Epithelial cell of proximal tubule (primary cell): ENCODE measurements at regions not wholly inside any gene's neighbourhood (a gene's known extent, or its start where the extent isn't known, plus 50 kb on each side); places are given as distances from the start of the nearest gene placed in this dataset.

ENCODE experiments used
- DNase-seq: peaks from one replicate; pipeline ENCODE4 v3.0.0-alpha.2; 2011; ENCODE audit warnings: low read depth
- H3K4me3 ChIP-seq: 2 replicates; pipeline ENCODE4 v1.5.1; 2011; ENCODE audit warnings: low read depth, mild to moderate bottlenecking, low read length
- TF ChIP-seq, protein P1 (sequence below): conservative IDR thresholded peaks from 2 replicates; pipeline ENCODE4 v1.5.1; 2012; ENCODE audit warnings: low read depth, mild to moderate bottlenecking, low read length

DNA sequence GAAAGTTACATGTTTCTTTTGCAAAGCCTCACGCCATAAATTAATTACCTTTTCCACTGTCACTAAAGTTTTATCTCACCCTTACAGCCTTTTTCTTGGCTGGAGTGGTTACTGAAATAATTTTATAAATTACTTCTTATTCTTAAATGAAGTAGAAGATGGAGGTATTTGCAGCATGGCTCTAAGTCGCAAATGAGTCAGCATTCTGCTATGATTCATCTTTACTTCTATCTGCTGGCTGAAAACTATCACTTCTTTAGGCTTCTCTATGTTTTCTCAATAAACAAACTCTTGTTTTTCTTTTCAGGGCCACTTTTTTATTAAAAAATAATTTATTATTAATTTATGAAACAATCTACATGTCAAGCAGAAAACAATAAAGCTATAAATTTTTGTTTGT is 210.2 kb upstream of the GYPA start:
- TF ChIP-seq, protein P1, sequence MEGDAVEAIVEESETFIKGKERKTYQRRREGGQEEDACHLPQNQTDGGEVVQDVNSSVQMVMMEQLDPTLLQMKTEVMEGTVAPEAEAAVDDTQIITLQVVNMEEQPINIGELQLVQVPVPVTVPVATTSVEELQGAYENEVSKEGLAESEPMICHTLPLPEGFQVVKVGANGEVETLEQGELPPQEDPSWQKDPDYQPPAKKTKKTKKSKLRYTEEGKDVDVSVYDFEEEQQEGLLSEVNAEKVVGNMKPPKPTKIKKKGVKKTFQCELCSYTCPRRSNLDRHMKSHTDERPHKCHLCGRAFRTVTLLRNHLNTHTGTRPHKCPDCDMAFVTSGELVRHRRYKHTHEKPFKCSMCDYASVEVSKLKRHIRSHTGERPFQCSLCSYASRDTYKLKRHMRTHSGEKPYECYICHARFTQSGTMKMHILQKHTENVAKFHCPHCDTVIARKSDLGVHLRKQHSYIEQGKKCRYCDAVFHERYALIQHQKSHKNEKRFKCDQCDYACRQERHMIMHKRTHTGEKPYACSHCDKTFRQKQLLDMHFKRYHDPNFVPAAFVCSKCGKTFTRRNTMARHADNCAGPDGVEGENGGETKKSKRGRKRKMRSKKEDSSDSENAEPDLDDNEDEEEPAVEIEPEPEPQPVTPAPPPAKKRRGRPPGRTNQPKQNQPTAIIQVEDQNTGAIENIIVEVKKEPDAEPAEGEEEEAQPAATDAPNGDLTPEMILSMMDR, result no peak
- no peak for DNase-seq
- no peak overlapping the region for H3K4me3 ChIP-seq

DNA sequence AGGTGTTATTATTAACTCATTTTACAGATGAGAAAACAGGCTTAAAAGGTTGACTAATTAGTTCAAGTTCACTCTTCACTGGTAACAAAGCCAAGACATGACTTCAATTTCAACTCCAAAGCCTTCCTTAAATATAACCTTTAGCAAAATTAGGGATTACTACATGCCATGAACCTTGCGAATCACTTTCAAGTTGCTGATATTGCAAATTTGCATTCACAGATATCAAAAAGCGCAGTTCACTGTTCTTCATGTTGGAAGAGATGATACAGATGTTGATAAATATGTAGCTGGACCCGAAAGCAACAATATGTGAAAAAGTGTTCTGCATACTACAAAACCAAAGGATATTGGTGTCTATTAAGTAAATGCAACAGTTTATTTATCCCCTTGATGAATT is 210.8 kb upstream of the GYPA start:
- H3K4me3 ChIP-seq, result no peak overlapping the region
- TF ChIP-seq, protein P1, result no peak
- DNase-seq, result no peak

DNA sequence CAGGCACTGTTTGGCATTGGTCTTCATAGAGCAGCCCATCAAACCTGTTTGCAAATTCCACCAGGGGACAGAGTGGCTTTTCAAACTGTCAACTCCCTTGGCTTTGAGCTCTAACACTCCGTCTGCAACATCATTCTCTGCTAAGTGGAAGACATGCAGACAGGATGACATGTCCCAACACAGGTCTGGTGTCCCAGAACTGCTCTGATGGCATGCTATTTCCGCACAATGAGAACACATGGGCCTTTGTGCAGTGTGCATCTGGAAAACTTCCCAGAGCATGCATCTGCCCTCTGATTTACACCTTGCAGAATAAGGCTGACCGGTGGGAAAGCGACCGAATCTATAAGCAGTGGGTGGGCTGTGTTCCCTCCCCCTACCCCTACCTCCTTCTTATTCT is 212.8 kb upstream of the GYPA start:
- no peak for DNase-seq

DNA sequence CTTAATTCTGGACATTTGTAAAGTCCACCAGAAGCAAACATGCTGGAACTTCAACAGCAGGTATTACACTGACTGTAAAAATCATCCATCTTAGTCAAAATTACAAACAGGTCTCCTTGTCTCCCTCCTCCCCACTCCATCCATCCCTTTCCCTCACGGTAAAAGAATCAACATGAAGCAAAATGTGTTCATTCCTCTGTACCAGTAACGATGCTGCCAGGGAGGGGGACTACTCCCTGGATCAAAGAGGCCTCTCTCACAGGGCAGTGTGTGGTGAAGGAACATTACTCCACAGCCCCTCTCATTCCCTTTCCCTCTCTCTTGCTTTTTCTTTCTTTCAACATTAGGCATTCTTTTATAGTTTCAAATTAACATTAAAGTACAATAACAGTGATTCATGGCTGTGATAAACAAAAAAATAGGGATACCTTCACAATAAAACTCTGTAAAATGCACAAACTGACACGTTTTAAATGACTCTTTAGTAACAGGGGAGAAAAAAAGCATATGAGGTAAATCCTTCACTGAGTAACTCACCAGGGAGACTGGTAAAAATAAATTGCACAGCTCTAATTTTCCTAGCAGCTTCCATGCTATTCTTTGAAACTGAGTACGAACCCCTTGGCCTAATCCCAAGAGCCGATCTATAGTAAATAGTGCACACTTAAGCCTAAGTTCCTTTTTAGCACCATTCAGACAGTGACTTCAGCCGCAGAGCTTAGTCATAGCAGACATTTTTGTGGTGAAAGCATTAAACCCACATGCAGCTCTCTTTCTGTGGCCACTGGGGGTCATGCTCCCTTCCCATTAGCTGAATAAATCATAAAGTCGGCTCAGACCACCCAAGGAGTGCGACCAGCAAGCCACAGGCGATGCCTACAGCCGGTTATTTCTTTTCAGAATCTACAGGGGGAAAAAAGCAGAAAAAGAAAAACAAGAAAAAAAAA is 215.6 kb upstream of the GYPA start:
- TF ChIP-seq, protein P1, result peak; percentile 25
- no peak overlapping the region for H3K4me3 ChIP-seq
- DNase-seq, result peak; percentile 39

More for the DNA sequence above, 212.8 kb upstream of the GYPA start:
- no peak overlapping the region for H3K4me3 ChIP-seq
- TF ChIP-seq, protein P1, result no peak

DNA sequence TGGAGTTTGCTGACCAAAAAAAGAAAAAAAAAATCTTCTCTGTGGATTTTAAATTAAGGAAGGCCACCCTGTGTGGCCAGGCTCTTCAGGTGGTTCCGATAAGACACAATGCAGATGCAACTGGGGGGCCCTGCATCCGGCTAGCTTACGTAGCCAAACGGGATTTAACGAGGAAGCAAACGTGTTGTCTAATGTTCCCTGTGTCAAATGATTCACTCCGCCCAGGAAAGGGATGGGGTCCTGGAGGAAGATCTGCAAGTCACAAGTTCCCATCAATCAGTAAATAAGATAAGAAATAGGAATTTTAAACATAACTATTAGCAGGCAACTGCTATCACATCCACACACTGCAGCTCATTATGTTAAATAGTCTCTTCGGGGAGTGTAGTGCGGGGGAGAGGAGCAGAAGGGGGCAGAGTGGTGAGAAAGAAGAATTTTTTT is 216.4 kb upstream of the GYPA start:
- DNase-seq, result no peak
- TF ChIP-seq, protein P1, result no peak

DNA sequence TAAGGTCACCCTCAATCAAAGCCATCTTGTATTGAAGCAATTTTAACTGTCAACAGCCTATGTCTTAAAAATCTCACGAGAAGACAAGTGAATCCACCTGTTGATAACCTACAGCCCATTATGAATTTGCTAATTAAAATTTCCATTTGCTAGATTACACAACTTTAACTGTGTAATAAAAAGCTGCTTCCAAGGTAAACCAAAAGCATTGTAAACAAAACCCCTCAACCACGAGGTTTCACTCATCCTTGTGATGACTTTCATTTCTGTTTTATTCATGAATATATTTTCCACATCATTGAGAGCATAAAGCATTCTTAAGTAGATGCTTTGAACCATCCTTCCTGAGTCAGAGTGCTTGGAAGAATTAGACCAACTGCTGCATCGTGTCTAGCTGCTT is 217.5 kb upstream of the GYPA start:
- TF ChIP-seq, protein P1, result no peak
- H3K4me3 ChIP-seq, result no peak overlapping the region
- DNase-seq, result peak; percentile 13

More for the DNA sequence above, 216.4 kb upstream of the GYPA start:
- H3K4me3 ChIP-seq, result no peak overlapping the region
